Chondrocyte (in vitro differentiated cells): ENCODE measurements at regions not wholly inside any gene's neighbourhood (a gene's known extent, or its start where the extent isn't known, plus 50 kb on each side); places are given as distances from the start of the nearest gene placed in this dataset.

ENCODE experiments used
- DNase-seq: peaks from one replicate; pipeline ENCODE4 v3.0.0; 2021; ENCODE audit warnings: mixed read lengths, low spot score
- H3K27ac Mint-ChIP-seq: one replicate; pipeline ENCODE4 v1.8.0; 2021; ENCODE audit warnings: mild to moderate bottlenecking, moderate library complexity, mixed read lengths; ENCODE audit not compliant: unreplicated experiment
- H3K27me3 Mint-ChIP-seq: 2 replicates; pipeline ENCODE4 v1.8.0; 2021; ENCODE audit warnings: low read depth, mixed read lengths
- H3K36me3 Mint-ChIP-seq: 2 replicates; pipeline ENCODE4 v1.8.0; 2021; ENCODE audit warnings: low read depth, mixed read lengths
- H3K4me1 Mint-ChIP-seq: 2 replicates; pipeline ENCODE4 v1.8.0; 2021; ENCODE audit warnings: low read depth, mild to moderate bottlenecking, mixed read lengths
- H3K4me3 Mint-ChIP-seq: one replicate; pipeline ENCODE4 v1.8.0; 2021; ENCODE audit warnings: mild to moderate bottlenecking, moderate library complexity, mixed read lengths; ENCODE audit not compliant: unreplicated experiment
- H3K9me3 Mint-ChIP-seq: 2 replicates; pipeline ENCODE4 v1.8.0; 2021; ENCODE audit warnings: low read depth, mixed read lengths
- CTCF ChIP-seq: fragments of 200-600 bp; sonication (generic); IDR thresholded peaks from 2 replicates; pipeline ENCODE4 v1.5.0; 2021; ENCODE audit warnings: antibody characterized with exemption, mild to moderate bottlenecking, moderate library complexity

DNA sequence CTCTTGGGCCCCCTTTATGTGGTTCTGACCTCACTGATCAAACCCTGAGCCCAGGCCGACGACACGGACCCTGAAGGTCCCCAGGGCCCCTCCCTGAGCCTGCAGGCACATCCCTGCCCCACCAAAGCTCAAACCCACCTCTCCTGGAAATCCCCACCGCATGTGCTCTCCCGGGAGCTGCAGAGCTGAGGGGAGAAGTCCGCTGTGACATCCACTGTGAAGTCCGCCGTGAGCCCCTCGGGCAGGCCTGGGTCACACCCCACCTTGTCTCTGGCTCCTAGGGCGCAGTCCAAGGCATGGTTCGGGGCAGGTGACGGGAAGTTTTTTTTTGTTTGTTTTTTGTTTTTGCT lies 100.2 kb downstream of the MICALL2 start:
- no peaks in the 10 kb centered on the region for H3K4me1 Mint-ChIP-seq
- H3K36me3 Mint-ChIP-seq = no peaks in the 10 kb centered on the region
- no peak overlapping the region for H3K4me3 Mint-ChIP-seq
- H3K27me3 Mint-ChIP-seq = peaks cover 8% of the 10 kb centered on the region
- peak; percentile 81 for DNase-seq
- TF ChIP-seq CTCF = no peak
- no peak overlapping the region for H3K27ac Mint-ChIP-seq
- no peaks in the 10 kb centered on the region for H3K9me3 Mint-ChIP-seq

DNA sequence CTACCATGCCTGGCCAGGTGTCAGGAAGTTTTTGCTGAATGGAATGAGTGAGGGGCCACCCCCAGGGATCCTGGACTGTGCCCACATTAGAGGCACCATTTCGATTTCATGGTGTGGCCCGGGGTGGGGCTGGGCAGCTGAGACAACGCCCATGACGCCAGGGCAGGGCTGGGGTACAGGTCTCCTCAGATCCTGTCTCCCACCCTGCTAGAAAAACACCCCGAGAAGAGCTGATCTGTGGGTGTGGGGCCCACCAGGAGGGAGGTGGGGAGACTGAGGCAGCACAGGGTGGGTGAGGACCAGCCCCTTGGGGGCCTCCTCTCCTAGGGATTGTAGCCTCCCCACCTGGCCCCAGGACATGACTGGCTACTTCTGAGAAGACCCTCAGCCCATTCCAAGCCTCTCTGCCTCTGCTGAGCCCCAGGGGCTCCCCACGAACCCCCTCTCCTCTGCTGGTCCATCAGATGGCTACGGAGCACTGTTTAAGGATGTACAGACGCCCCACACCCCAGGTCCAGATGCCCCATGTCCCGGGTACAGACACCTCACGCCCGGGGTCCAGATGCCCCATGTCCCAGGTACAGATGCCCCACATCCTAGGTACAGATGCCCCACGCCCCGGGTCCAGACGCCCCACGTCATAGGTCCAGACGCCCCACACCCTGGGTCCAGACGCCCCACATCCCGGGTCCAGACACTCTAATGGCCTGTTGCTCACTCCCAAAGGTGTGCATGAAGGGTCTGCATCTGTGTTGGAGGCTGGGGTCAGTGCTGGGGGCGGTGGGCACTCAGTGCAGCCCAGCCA lies 99.4 kb downstream of the MICALL2 start:
- Mint-ChIP-seq H3K4me3 (no peak overlapping the region), H3K27me3 (peaks cover 12% of the 10 kb centered on the region), H3K9me3 (peaks cover 2% of the 10 kb centered on the region), H3K4me1 (no peaks in the 10 kb centered on the region), H3K36me3 (no peaks in the 10 kb centered on the region), H3K27ac (no peak overlapping the region)
- no peak for TF ChIP-seq CTCF
- peak; percentile 72 for DNase-seq

DNA sequence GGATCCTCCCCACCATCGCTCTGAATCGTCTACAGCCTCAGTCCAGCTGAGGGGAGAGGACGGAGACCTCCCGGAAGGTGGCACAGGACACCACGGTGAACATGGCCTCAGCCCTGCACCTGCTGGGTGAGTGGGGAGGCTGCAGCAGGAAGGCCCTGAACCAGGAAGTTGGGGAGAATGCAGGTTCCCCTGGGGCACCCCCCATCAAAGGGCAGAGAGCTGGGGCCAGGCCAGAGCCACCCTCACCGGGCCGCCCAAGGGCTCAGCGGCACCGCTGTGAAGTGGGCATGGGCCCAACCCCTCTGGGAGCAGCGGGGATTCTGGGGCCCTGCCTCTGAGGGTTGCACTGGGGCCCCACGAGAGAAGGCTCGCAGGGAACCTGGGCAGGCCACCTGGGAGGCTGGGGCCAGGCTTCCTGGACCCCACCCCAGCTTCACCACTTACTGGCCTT lies 98.7 kb downstream of the MICALL2 start:
- H3K4me1 Mint-ChIP-seq = no peaks in the 10 kb centered on the region
- peaks cover 4% of the 10 kb centered on the region for H3K9me3 Mint-ChIP-seq
- no peak for DNase-seq
- no peak for TF ChIP-seq CTCF
- no peak overlapping the region for H3K27ac Mint-ChIP-seq
- H3K4me3 Mint-ChIP-seq = no peak overlapping the region
- H3K27me3 Mint-ChIP-seq = peaks cover 14% of the 10 kb centered on the region
- no peaks in the 10 kb centered on the region for H3K36me3 Mint-ChIP-seq

GRCh38 chr7:1361016-1361755 lies 98.1 kb downstream of the MICALL2 start:
- no peak for TF ChIP-seq CTCF
- peaks cover 10% of the 10 kb centered on the region for H3K9me3 Mint-ChIP-seq
- H3K4me3 Mint-ChIP-seq = no peak overlapping the region
- peaks cover 4% of the 10 kb centered on the region for H3K36me3 Mint-ChIP-seq
- no peak overlapping the region for H3K27ac Mint-ChIP-seq
- peaks cover 15% of the 10 kb centered on the region for H3K27me3 Mint-ChIP-seq
- H3K4me1 Mint-ChIP-seq = no peaks in the 10 kb centered on the region
- peak; percentile 47 for DNase-seq

GRCh38 chr7:1361756-1362125 lies 97.5 kb downstream of the MICALL2 start:
- Mint-ChIP-seq H3K36me3 (peaks cover 4% of the 10 kb centered on the region), H3K4me3 (no peak overlapping the region), H3K4me1 (no peaks in the 10 kb centered on the region), H3K9me3 (peaks cover 10% of the 10 kb centered on the region), H3K27ac (no peak overlapping the region), H3K27me3 (peaks cover 15% of the 10 kb centered on the region)
- no peak for TF ChIP-seq CTCF
- DNase-seq = peak; percentile 54
